ENCODE measurements at regions not wholly inside any gene's neighbourhood (a gene's known extent, or its start where the extent isn't known, plus 50 kb on each side); places are given as distances from the start of the nearest gene placed in this dataset.

DNA sequence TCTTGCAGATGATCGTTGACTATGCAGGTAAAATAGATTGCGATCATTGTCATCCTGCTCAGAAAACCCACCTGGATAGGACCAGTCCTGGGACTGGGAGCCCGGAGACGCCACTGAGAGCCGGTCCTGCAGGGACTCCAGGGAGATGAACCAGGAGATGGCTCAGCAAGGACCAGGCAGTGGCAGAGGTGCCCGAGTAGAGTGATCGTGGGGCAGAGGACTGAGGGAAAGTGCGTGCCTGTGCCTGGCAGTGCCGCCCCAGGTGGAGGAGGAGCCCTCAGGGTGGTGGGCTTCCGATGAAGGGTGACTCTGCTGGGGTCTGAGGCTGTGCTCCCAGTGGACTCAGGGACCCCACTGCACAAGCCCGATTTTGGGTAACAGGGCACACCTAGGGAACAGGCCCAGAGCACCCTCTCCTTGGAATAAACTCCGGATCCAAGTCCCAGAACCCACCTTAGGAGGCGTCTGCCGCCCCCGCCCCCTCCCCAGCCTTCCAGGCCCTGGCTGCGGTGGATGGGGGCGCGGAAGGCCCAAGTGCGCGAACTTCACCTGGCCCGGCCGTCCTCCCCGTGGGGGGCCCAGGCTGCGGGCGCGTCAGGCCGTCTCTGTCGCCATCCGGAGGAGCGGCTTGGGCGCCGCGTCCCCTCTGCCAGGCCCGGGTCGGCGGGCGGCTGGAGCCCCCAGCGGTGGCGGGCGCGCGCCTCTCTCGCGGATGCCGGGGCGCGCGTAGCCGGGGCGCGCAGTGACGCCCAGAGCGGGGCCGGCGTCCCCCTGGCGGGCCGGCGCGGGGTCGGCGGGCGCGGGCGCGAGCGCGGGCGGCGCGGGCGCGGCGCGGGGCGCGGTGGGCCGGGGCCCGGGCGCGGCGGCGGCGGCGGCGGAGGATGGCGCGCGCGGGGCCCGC lies 1338.8 kb downstream of the BRD1 start:
- H4K20me1 ChIP-seq (ENCODE audit: control insufficient read depth, insufficient read depth, low read depth, low read length), result no peaks in the 10 kb centered on the region
- no peak overlapping the region for H3K27ac ChIP-seq (ENCODE audit: low read depth, low read length)
- no peaks in the 10 kb centered on the region for H3K27me3 ChIP-seq (ENCODE audit: control insufficient read depth, low read length)
- H3K36me3 ChIP-seq (ENCODE audit: control insufficient read depth, low read length), result no peaks in the 10 kb centered on the region
- no peaks in the 10 kb centered on the region for H3K9me3 ChIP-seq (ENCODE audit: control insufficient read depth, insufficient read depth, low read length)
- H3K4me3 ChIP-seq (ENCODE audit: low read length), result no peak overlapping the region
- TF ChIP-seq, protein P1, sequence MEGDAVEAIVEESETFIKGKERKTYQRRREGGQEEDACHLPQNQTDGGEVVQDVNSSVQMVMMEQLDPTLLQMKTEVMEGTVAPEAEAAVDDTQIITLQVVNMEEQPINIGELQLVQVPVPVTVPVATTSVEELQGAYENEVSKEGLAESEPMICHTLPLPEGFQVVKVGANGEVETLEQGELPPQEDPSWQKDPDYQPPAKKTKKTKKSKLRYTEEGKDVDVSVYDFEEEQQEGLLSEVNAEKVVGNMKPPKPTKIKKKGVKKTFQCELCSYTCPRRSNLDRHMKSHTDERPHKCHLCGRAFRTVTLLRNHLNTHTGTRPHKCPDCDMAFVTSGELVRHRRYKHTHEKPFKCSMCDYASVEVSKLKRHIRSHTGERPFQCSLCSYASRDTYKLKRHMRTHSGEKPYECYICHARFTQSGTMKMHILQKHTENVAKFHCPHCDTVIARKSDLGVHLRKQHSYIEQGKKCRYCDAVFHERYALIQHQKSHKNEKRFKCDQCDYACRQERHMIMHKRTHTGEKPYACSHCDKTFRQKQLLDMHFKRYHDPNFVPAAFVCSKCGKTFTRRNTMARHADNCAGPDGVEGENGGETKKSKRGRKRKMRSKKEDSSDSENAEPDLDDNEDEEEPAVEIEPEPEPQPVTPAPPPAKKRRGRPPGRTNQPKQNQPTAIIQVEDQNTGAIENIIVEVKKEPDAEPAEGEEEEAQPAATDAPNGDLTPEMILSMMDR (IDR thresholded peaks at IDR 0.05; ENCODE audit: low read depth, low read length, poor library complexity, severe bottlenecking), result no peak
- no peak for TF ChIP-seq EZH2phosphoT487 (IDR thresholded peaks at IDR 0.05; ENCODE audit: borderline replicate concordance, low read length)
- no peaks in the 10 kb centered on the region for H3K79me2 ChIP-seq (ENCODE audit: control insufficient read depth, low read length)
- no peaks in the 10 kb centered on the region for H3K9me2 ChIP-seq (replicated peaks; ENCODE audit: control insufficient read depth, low read length)
- H3K4me2 ChIP-seq (ENCODE audit: low read length), result no peak overlapping the region
- peaks cover 6% of the 10 kb centered on the region; the same call in 1 of the 2 replicates for H3K4me1 ChIP-seq (ENCODE audit: control insufficient read depth, low read length)
- H3F3A ChIP-seq (ENCODE audit: control insufficient read depth, insufficient read depth), result no peaks in the 10 kb centered on the region

DNA sequence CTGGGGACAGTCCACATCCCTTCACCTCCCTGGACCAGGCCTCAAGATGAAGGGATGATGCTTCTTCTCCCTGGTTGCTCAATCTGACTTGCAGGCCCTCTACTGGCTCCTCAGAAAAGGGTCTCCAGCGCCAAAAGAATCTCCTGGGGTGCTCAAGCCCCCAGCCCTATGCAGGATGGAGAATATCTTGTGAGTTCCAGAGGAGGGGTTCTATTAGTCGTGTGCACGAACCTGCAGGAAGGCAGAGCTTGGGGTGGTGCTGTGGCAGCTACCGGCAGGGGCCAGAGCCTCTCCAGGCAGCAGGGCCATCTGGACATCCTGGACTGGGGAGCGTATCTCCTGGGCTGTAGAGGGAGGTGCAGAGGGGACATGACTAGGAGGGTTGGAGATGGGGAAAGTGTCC lies 1339.5 kb downstream of the BRD1 start:
- no peaks in the 10 kb centered on the region for H4K20me1 ChIP-seq (ENCODE audit: control insufficient read depth, insufficient read depth, low read depth, low read length)
- no peak overlapping the region for H3K27ac ChIP-seq (ENCODE audit: low read depth, low read length)
- H3K36me3 ChIP-seq (ENCODE audit: control insufficient read depth, low read length), result no peaks in the 10 kb centered on the region
- no peak overlapping the region for H3K4me2 ChIP-seq (ENCODE audit: low read length)
- no peaks in the 10 kb centered on the region for H3K9me2 ChIP-seq (replicated peaks; ENCODE audit: control insufficient read depth, low read length)
- no peaks in the 10 kb centered on the region for H3K27me3 ChIP-seq (ENCODE audit: control insufficient read depth, low read length)
- no peaks in the 10 kb centered on the region for H3K9me3 ChIP-seq (ENCODE audit: control insufficient read depth, insufficient read depth, low read length)
- no peaks in the 10 kb centered on the region for H3K79me2 ChIP-seq (ENCODE audit: control insufficient read depth, low read length)
- no peaks in the 10 kb centered on the region for H3F3A ChIP-seq (ENCODE audit: control insufficient read depth, insufficient read depth)
- TF ChIP-seq EZH2phosphoT487 (IDR thresholded peaks at IDR 0.05; ENCODE audit: borderline replicate concordance, low read length), result no peak
- TF ChIP-seq, protein P1 (IDR thresholded peaks at IDR 0.05; ENCODE audit: low read depth, low read length, poor library complexity, severe bottlenecking), result peak; percentile 17
- H3K4me3 ChIP-seq (ENCODE audit: low read length), result no peak overlapping the region
- peaks cover 6% of the 10 kb centered on the region; the same call in 1 of the 2 replicates for H3K4me1 ChIP-seq (ENCODE audit: control insufficient read depth, low read length)

DNA sequence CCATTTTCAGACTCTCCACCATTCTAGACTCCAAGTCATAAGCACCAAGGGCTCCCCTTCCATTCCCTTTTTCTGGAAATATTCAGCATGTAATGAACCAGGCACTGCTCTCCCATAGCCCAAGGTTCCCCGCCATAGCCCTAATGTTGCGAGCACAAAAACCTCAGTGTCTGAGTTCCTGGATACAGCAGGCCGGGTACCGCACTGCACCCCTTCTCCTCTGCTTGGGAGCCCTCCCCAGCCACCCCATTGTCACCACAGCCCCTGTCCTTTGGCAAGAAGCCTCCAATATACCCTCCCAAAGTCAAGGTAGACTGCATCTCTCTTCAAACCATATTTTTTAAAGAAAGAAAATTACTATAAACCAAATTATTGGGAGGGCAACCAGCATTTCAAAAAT lies 1341.1 kb downstream of the BRD1 start:
- H3K9me2 ChIP-seq (replicated peaks; ENCODE audit: control insufficient read depth, low read length), result no peaks in the 10 kb centered on the region
- no peaks in the 10 kb centered on the region for H3K79me2 ChIP-seq (ENCODE audit: control insufficient read depth, low read length)
- no peaks in the 10 kb centered on the region for H3F3A ChIP-seq (ENCODE audit: control insufficient read depth, insufficient read depth)
- no peaks in the 10 kb centered on the region for H3K27me3 ChIP-seq (ENCODE audit: control insufficient read depth, low read length)
- H3K27ac ChIP-seq (ENCODE audit: low read depth, low read length), result no peak overlapping the region
- no peak overlapping the region for H3K4me3 ChIP-seq (ENCODE audit: low read length)
- no peaks in the 10 kb centered on the region for H3K9me3 ChIP-seq (ENCODE audit: control insufficient read depth, insufficient read depth, low read length)
- H3K4me1 ChIP-seq (ENCODE audit: control insufficient read depth, low read length), result no peaks in the 10 kb centered on the region
- TF ChIP-seq, protein P1 (IDR thresholded peaks at IDR 0.05; ENCODE audit: low read depth, low read length, poor library complexity, severe bottlenecking), result no peak
- TF ChIP-seq EZH2phosphoT487 (IDR thresholded peaks at IDR 0.05; ENCODE audit: borderline replicate concordance, low read length), result no peak
- no peaks in the 10 kb centered on the region for H3K36me3 ChIP-seq (ENCODE audit: control insufficient read depth, low read length)
- no peak overlapping the region for H3K4me2 ChIP-seq (ENCODE audit: low read length)
- no peaks in the 10 kb centered on the region for H4K20me1 ChIP-seq (ENCODE audit: control insufficient read depth, insufficient read depth, low read depth, low read length)
